Thoracic aorta (tissue), 2 donors: ENCODE measurements at regions not wholly inside any gene's neighbourhood (a gene's known extent, or its start where the extent isn't known, plus 50 kb on each side); places are given as distances from the start of the nearest gene placed in this dataset.
"Not testable (repeated sequence)": the region's sequence is repeated elsewhere in the genome, so short reads cannot be mapped to it uniquely, and the experiment has no call there.

Experiments used
- ATAC-seq: fragments of 150-250 bp; one replicate; pipeline ENCODE4 v1.8.0; 2017; ENCODE audit warnings: low read depth; ENCODE audit not compliant: insufficient number of reproducible peaks, low FRiP score
- DNase-seq: peaks from one replicate; pipeline ENCODE4 v3.0.0-alpha.2; 2020; ENCODE audit warnings: low spot score
- H3K27ac ChIP-seq, 2 donors: fragments of 200-600 bp; sonication (generic); 1 replicate in 1 of 2; 2 replicates in 1 of 2; pipeline ENCODE4 v1.5.1; 2016; ENCODE audit warnings: mild to moderate bottlenecking in 2 of 2, moderate library complexity in 2 of 2
- H3K27me3 ChIP-seq: fragments of 200-600 bp; sonication (generic); replicated peaks from 2 replicates; pipeline ENCODE4 v1.6.0; 2016; ENCODE audit warnings: mild to moderate bottlenecking; ENCODE audit not compliant: insufficient read depth
- H3K36me3 ChIP-seq: fragments of 200-600 bp; sonication (generic); one replicate; pipeline ENCODE4 v1.5.1; 2016
- H3K4me1 ChIP-seq, 2 donors: fragments of 200-600 bp; sonication (generic); 1 replicate in 1 of 2; 2 replicates in 1 of 2; pipeline versions ENCODE4 v1.5.1 to v1.6.0; 2016; ENCODE audit warnings: low read depth in 2 of 2, mild to moderate bottlenecking in 1 of 2; ENCODE audit not compliant: control insufficient read depth in 1 of 2
- H3K4me3 ChIP-seq: fragments of 200-600 bp; sonication (generic); 2 replicates; pipeline ENCODE4 v1.5.1; 2016; ENCODE audit warnings: mild to moderate bottlenecking
- H3K9me3 ChIP-seq: fragments of 200-600 bp; sonication (generic); 2 replicates; pipeline ENCODE4 v1.5.1; 2016
- TF ChIP-seq, protein P1 (sequence below): fragments of 200-600 bp; sonication (generic); IDR thresholded peaks from one replicate; pipeline ENCODE4 v1.5.1; 2019; ENCODE audit warnings: antibody characterized with exemption

GRCh38 chr11:96483374-96483955, 93.7 kb downstream of the JRKL start:
- TF ChIP-seq, protein P1, sequence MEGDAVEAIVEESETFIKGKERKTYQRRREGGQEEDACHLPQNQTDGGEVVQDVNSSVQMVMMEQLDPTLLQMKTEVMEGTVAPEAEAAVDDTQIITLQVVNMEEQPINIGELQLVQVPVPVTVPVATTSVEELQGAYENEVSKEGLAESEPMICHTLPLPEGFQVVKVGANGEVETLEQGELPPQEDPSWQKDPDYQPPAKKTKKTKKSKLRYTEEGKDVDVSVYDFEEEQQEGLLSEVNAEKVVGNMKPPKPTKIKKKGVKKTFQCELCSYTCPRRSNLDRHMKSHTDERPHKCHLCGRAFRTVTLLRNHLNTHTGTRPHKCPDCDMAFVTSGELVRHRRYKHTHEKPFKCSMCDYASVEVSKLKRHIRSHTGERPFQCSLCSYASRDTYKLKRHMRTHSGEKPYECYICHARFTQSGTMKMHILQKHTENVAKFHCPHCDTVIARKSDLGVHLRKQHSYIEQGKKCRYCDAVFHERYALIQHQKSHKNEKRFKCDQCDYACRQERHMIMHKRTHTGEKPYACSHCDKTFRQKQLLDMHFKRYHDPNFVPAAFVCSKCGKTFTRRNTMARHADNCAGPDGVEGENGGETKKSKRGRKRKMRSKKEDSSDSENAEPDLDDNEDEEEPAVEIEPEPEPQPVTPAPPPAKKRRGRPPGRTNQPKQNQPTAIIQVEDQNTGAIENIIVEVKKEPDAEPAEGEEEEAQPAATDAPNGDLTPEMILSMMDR = no peak
- H3K4me1 ChIP-seq = peaks cover 7 to 29% of the 10 kb centered on the region in 2 donors
- H3K27ac ChIP-seq = no peak overlapping the region
- no peaks in the 10 kb centered on the region for H3K9me3 ChIP-seq
- no peak for DNase-seq
- H3K27me3 ChIP-seq = no peaks in the 10 kb centered on the region
- no peaks in the 10 kb centered on the region for H3K36me3 ChIP-seq
- H3K4me3 ChIP-seq = no peak overlapping the region
- ATAC-seq = no peak

DNA sequence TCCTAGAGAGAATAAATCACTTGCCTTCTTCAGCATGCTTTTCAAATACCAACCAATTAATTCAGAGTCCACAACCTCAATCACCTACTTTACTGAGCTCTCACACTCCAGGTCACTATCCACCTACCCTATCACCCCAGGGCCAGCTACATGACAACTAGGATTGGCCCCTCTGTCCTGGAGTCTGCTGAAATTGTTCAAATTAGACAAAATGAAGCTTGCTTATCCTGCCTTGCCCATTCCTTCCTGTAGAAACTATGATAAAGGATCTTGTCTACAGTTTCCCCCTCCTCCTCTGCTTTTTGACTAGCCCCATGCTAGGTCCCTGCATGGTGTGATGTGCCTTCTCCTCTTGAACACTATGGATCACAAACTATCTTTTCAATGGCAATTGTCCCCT, 94.5 kb downstream of the JRKL start:
- DNase-seq (no peak), ATAC-seq (no peak)
- no peak overlapping the region for H3K27ac ChIP-seq
- peaks cover 7 to 29% of the 10 kb centered on the region in 2 donors for H3K4me1 ChIP-seq
- H3K4me3 ChIP-seq = no peak overlapping the region
- no peaks in the 10 kb centered on the region for H3K9me3 ChIP-seq
- TF ChIP-seq, protein P1 = no peak
- no peaks in the 10 kb centered on the region for H3K27me3 ChIP-seq
- no peaks in the 10 kb centered on the region for H3K36me3 ChIP-seq

GRCh38 chr11:96486890-96487611, 97.2 kb downstream of the JRKL start:
- no peak overlapping the region for H3K27ac ChIP-seq
- TF ChIP-seq, protein P1 = no peak
- H3K4me3 ChIP-seq = no peak overlapping the region
- H3K36me3 ChIP-seq = no peaks in the 10 kb centered on the region
- no peaks in the 10 kb centered on the region for H3K27me3 ChIP-seq
- H3K4me1 ChIP-seq = peaks cover 4 to 18% of the 10 kb centered on the region in 2 donors
- DNase-seq (no peak), ATAC-seq (no peak)
- H3K9me3 ChIP-seq = no peaks in the 10 kb centered on the region

- not testable (repeated sequence) for H3K9me3 ChIP-seq, H3K4me3 ChIP-seq, H3K4me1 ChIP-seq, ATAC-seq, H3K27ac ChIP-seq, H3K27me3 ChIP-seq, H3K36me3 ChIP-seq, DNase-seq
These were observed 99.1 kb downstream of the JRKL start for GRCh38 chr11:96488911-96489310.

DNA sequence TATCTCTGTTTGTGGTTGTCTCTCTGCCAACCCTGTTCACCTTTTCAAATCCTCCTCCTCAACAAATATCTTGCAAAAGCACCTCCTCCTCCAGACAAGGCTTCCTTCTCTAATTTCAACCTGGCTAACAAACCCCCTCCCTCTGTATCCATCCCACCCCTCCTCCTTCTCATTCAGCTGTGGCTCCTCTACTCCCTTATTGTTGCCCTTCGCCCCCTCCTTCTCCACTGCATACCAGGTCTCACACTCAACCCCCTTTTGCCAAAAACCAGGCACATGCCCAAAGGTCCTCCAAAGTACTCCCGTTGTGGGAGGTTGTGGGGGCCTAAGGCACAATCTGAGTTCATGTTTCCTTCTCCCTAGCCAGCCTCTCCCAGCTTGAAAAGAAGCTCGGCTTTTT, 110.6 kb downstream of the JRKL start:
- TF ChIP-seq, protein P1 = no peak
- H3K36me3 ChIP-seq = no peaks in the 10 kb centered on the region
- ATAC-seq = no peak
- no peaks in the 10 kb centered on the region for H3K9me3 ChIP-seq
- H3K4me3 ChIP-seq = no peak overlapping the region
- H3K4me1 ChIP-seq = no peaks in the 10 kb centered on the region
- H3K27me3 ChIP-seq = no peaks in the 10 kb centered on the region
- no peak overlapping the region for H3K27ac ChIP-seq
- DNase-seq = no peak
